ENCODE measurements at regions not wholly inside any gene's neighbourhood (a gene's known extent, or its start where the extent isn't known, plus 50 kb on each side); places are given as distances from the start of the nearest gene placed in this dataset.

GRCh38 chr5:173411791-173412555 lies 83.8 kb upstream of the STC2 start:
- no peaks in the 10 kb centered on the region for H3K36me3 Mint-ChIP-seq (ENCODE audit: insufficient read depth, unreplicated experiment)
- H3K27ac Mint-ChIP-seq (ENCODE audit: low read depth, unreplicated experiment) = no peak overlapping the region
- no peak overlapping the region for H3K4me3 Mint-ChIP-seq (ENCODE audit: unreplicated experiment)
- ChIA-PET CTCF (interaction anchor here (0.7 kb wide), 2 partner anchors 159 to 915 kb away, joined by 3 read pairs; no protein-coding TSS in a partner anchor), POLR2A (interaction anchor here (1.1 kb wide), 1 partner anchor 43 kb away, joined by 3 read pairs; no protein-coding TSS in a partner anchor)
- no peaks in the 10 kb centered on the region for H3K27me3 Mint-ChIP-seq (ENCODE audit: insufficient read depth, unreplicated experiment)
- DNase-seq (ENCODE audit: unreplicated experiment) = no peak
- no peak for TF ChIP-seq CTCF (IDR thresholded peaks at IDR 0.05; ENCODE audit: unreplicated experiment)
- peaks cover 12% of the 10 kb centered on the region for H3K9me3 Mint-ChIP-seq (ENCODE audit: unreplicated experiment)
- H3K4me1 Mint-ChIP-seq (ENCODE audit: insufficient read depth, unreplicated experiment) = no peaks in the 10 kb centered on the region
- BruUV-seq (replicated peaks) = no TSS peak
- intact Hi-C loops (cut with micrococcal nuclease) = no loop called here

- Mint-ChIP-seq H3K27ac (ENCODE audit: low read depth, unreplicated experiment) (no peak overlapping the region), H3K4me1 (ENCODE audit: insufficient read depth, unreplicated experiment) (no peaks in the 10 kb centered on the region), H3K27me3 (ENCODE audit: insufficient read depth, unreplicated experiment) (no peaks in the 10 kb centered on the region), H3K4me3 (ENCODE audit: unreplicated experiment) (no peak overlapping the region), H3K9me3 (ENCODE audit: unreplicated experiment) (peaks cover 3% of the 10 kb centered on the region), H3K36me3 (ENCODE audit: insufficient read depth, unreplicated experiment) (no peaks in the 10 kb centered on the region)
- intact Hi-C loops (cut with micrococcal nuclease) = no loop called here
- BruUV-seq (replicated peaks) = no TSS peak
- CTCF ChIA-PET = interaction anchor here (0.6 to 1.3 kb wide), 3 partner anchors 9 to 81 kb away, joined by 3 to 4 read pairs (median 3); no protein-coding TSS in a partner anchor
- TF ChIP-seq CTCF (IDR thresholded peaks at IDR 0.05; ENCODE audit: unreplicated experiment) = no peak
- POLR2A ChIA-PET = interaction anchor here (0.6 kb wide), 1 partner anchor 240 kb away, joined by 3 read pairs; no protein-coding TSS in a partner anchor
- DNase-seq (ENCODE audit: unreplicated experiment) = no peak
Measured at GRCh38 chr5:173410459-173411233, 82.4 kb upstream of the STC2 start.

GRCh38 chr5:173408946-173409345 lies 80.7 kb upstream of the STC2 start:
- no peak for DNase-seq (ENCODE audit: unreplicated experiment)
- no TSS peak for BruUV-seq (replicated peaks)
- Mint-ChIP-seq H3K9me3 (ENCODE audit: unreplicated experiment) (no peaks in the 10 kb centered on the region), H3K36me3 (ENCODE audit: insufficient read depth, unreplicated experiment) (no peaks in the 10 kb centered on the region), H3K27ac (ENCODE audit: low read depth, unreplicated experiment) (no peak overlapping the region), H3K4me1 (ENCODE audit: insufficient read depth, unreplicated experiment) (no peaks in the 10 kb centered on the region), H3K27me3 (ENCODE audit: insufficient read depth, unreplicated experiment) (no peaks in the 10 kb centered on the region), H3K4me3 (ENCODE audit: unreplicated experiment) (no peak overlapping the region)
- TF ChIP-seq CTCF (IDR thresholded peaks at IDR 0.05; ENCODE audit: unreplicated experiment) = no peak
- CTCF ChIA-PET = no interaction called here
- POLR2A ChIA-PET = no interaction called here
- intact Hi-C loops (cut with micrococcal nuclease) = no loop called here

- CTCF ChIA-PET = no interaction called here
- no TSS peak for BruUV-seq (replicated peaks)
- Mint-ChIP-seq H3K27ac (ENCODE audit: low read depth, unreplicated experiment) (no peak overlapping the region), H3K4me3 (ENCODE audit: unreplicated experiment) (no peak overlapping the region), H3K36me3 (ENCODE audit: insufficient read depth, unreplicated experiment) (no peaks in the 10 kb centered on the region), H3K27me3 (ENCODE audit: insufficient read depth, unreplicated experiment) (no peaks in the 10 kb centered on the region), H3K4me1 (ENCODE audit: insufficient read depth, unreplicated experiment) (no peaks in the 10 kb centered on the region), H3K9me3 (ENCODE audit: unreplicated experiment) (no peaks in the 10 kb centered on the region)
- no peak for DNase-seq (ENCODE audit: unreplicated experiment)
- intact Hi-C loops (cut with micrococcal nuclease) = loop anchor here (5.0 kb wide), 1 partner anchor 172 kb away; no protein-coding TSS in a partner anchor
- TF ChIP-seq CTCF (IDR thresholded peaks at IDR 0.05; ENCODE audit: unreplicated experiment) = no peak
- POLR2A ChIA-PET = no interaction called here
Measured at GRCh38 chr5:173399851-173400250, 71.6 kb upstream of the STC2 start.

Data from MCF 10A (cell line).